Osteocyte (in vitro differentiated cells): ENCODE measurements at regions not wholly inside any gene's neighbourhood (a gene's known extent, or its start where the extent isn't known, plus 50 kb on each side); places are given as distances from the start of the nearest gene placed in this dataset.

Experiments used
- DNase-seq: peaks from one replicate; pipeline ENCODE4 v3.0.0; 2021; ENCODE audit warnings: mixed read lengths; ENCODE audit not compliant: unreplicated experiment; ENCODE audit errors: extremely low spot score
- H3K27ac Mint-ChIP-seq: one replicate; pipeline ENCODE4 v1.8.0; 2021; ENCODE audit warnings: mild to moderate bottlenecking, mixed read lengths; ENCODE audit not compliant: unreplicated experiment
- H3K27me3 Mint-ChIP-seq: one replicate; pipeline ENCODE4 v1.8.0; 2021; ENCODE audit warnings: mixed read lengths; ENCODE audit not compliant: unreplicated experiment
- H3K36me3 Mint-ChIP-seq: one replicate; pipeline ENCODE4 v1.8.0; 2021; ENCODE audit warnings: mixed read lengths; ENCODE audit not compliant: unreplicated experiment
- H3K4me1 Mint-ChIP-seq: one replicate; pipeline ENCODE4 v1.8.0; 2021; ENCODE audit warnings: mixed read lengths; ENCODE audit not compliant: unreplicated experiment
- H3K4me3 Mint-ChIP-seq: one replicate; pipeline ENCODE4 v1.8.0; 2021; ENCODE audit warnings: mild to moderate bottlenecking, moderate library complexity, mixed read lengths; ENCODE audit not compliant: unreplicated experiment
- H3K9me3 Mint-ChIP-seq: one replicate; pipeline ENCODE4 v1.8.0; 2021; ENCODE audit warnings: mixed read lengths; ENCODE audit not compliant: unreplicated experiment
- TF ChIP-seq, protein P1 (sequence below): fragments of 200-600 bp; sonication (generic); IDR thresholded peaks from 2 replicates; pipeline ENCODE4 v1.5.0; 2021; ENCODE audit warnings: antibody characterized with exemption, mild to moderate bottlenecking, moderate library complexity

GRCh38 chr5:124318661-124319060 is 427.8 kb downstream of the ZNF608 start:
- no peaks in the 10 kb centered on the region for H3K27me3 Mint-ChIP-seq
- peaks cover 7% of the 10 kb centered on the region for H3K9me3 Mint-ChIP-seq
- TF ChIP-seq, protein P1, sequence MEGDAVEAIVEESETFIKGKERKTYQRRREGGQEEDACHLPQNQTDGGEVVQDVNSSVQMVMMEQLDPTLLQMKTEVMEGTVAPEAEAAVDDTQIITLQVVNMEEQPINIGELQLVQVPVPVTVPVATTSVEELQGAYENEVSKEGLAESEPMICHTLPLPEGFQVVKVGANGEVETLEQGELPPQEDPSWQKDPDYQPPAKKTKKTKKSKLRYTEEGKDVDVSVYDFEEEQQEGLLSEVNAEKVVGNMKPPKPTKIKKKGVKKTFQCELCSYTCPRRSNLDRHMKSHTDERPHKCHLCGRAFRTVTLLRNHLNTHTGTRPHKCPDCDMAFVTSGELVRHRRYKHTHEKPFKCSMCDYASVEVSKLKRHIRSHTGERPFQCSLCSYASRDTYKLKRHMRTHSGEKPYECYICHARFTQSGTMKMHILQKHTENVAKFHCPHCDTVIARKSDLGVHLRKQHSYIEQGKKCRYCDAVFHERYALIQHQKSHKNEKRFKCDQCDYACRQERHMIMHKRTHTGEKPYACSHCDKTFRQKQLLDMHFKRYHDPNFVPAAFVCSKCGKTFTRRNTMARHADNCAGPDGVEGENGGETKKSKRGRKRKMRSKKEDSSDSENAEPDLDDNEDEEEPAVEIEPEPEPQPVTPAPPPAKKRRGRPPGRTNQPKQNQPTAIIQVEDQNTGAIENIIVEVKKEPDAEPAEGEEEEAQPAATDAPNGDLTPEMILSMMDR: no peak

DNA sequence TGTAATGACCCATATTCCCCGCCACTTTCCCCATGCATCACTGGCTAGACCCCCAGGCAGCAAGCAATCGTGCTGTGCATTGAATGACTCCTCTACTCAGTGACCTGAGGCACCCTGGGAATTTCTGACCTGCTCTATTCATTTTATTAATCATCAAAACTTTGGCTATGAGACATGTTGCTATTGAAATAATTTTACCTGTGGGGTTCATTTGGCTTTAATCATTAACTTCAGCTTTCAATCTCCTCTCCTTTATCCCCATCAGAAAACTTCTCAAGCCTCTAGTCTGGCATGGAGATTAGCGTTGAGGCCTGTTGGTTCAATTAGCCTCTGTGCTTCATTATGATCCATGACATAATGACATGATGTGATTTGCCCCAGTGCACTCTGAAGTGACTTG is 429.0 kb downstream of the ZNF608 start:
- H3K4me3 Mint-ChIP-seq: no peak overlapping the region
- no peaks in the 10 kb centered on the region for H3K36me3 Mint-ChIP-seq
- H3K9me3 Mint-ChIP-seq: peaks cover 7% of the 10 kb centered on the region
- TF ChIP-seq, protein P1: no peak
- H3K4me1 Mint-ChIP-seq: no peaks in the 10 kb centered on the region
- H3K27me3 Mint-ChIP-seq: no peaks in the 10 kb centered on the region
- no peak for DNase-seq
- no peak overlapping the region for H3K27ac Mint-ChIP-seq

More at GRCh38 chr5:124318661-124319060, 427.8 kb downstream of the ZNF608 start:
- H3K4me3 Mint-ChIP-seq: no peak overlapping the region
- H3K4me1 Mint-ChIP-seq: no peaks in the 10 kb centered on the region
- no peak overlapping the region for H3K27ac Mint-ChIP-seq
- no peaks in the 10 kb centered on the region for H3K36me3 Mint-ChIP-seq
- no peak for DNase-seq

DNA sequence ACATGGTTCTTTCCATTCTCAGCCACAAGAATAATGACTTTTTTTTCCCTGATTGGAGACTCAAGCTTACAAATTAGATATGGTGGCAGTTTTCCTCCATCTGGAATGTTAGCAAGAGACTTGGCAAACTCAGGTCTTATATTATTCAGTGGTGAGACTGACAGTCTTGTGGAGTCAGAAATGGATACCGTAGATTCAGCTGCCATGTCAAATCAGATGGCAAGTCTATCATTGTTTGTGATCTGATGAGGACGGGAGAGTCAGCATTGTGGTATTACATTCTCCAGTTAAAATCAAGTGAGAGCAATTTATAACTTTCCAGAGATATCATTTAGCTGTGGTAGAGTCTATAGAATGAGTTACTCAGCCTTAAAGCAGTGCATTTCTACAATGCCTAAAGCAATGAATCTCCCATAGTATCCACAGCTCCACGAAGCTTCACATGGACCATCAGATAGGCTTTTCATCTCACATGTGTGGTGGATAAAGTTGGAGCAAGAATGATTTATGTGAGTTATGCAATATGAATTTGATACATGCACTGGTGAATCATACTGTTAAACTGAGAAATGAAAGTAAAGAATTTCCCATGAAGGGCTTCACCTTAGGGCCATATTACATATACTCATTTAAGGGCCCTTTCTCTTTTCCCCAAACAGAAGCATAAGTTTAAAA is 430.6 kb downstream of the ZNF608 start:
- Mint-ChIP-seq H3K4me1 (no peaks in the 10 kb centered on the region), H3K9me3 (peaks cover 7% of the 10 kb centered on the region), H3K27ac (no peak overlapping the region), H3K27me3 (no peaks in the 10 kb centered on the region), H3K36me3 (no peaks in the 10 kb centered on the region), H3K4me3 (no peak overlapping the region)
- TF ChIP-seq, protein P1: no peak
- no peak for DNase-seq

DNA sequence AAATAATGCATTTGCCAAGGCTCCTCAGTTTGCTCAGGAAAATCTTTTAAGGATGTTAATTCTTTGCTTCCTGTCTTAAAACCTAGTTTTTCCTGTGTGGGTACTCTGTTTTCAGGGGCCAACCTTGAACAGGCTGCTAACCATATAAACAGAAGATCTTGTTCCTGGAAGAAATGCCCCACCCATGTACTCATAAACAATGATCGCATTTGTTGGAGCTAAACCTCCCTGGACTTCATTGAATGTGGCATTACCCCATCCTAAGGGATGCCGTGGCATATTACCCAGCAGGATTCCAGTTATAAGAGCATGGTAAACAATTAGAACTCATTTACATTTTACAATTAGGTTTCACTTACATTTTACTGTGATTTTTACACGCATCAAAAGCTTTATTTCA is 436.0 kb downstream of the ZNF608 start:
- H3K4me1 Mint-ChIP-seq: no peaks in the 10 kb centered on the region
- H3K4me3 Mint-ChIP-seq: no peak overlapping the region
- DNase-seq: no peak
- TF ChIP-seq, protein P1: no peak
- no peak overlapping the region for H3K27ac Mint-ChIP-seq
- H3K27me3 Mint-ChIP-seq: no peaks in the 10 kb centered on the region
- no peaks in the 10 kb centered on the region for H3K36me3 Mint-ChIP-seq
- no peaks in the 10 kb centered on the region for H3K9me3 Mint-ChIP-seq

DNA sequence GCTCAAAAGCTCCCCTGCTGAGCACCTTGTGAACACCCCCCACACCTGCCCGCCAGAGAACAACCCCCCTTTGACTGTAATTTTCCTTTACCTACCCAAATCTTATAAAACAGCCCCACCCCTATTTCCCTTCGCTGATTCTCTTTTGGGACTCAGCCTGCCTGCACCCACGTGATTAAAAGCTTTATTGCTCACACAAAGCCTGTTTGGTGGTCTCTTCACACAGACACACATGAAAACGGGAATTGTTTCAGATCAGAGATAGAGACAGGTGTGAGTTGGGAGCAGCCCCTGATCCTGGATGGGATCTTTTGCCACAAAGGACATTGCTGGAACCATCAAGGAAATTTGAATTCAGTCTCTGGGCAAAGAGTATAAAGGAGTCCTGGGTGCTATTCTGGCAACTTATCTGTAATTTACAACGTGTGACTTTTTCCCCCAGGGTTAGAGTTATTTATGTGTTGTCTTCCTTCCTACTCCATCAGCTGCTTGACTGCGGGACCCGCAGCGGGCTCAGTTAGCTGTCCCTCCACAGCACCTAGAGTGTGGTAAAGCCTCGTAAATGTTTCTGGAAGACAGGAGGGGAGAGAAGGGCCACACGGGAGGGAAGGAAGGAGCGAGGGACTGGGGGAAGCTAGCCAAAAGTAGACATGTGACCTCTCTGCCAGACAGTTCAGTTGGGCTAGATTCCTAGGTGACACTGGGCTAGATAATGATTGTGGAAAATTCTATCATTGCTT is 437.0 kb downstream of the ZNF608 start:
- H3K4me3 Mint-ChIP-seq: no peak overlapping the region
- no peaks in the 10 kb centered on the region for H3K36me3 Mint-ChIP-seq
- H3K27ac Mint-ChIP-seq: no peak overlapping the region
- TF ChIP-seq, protein P1: no peak
- no peaks in the 10 kb centered on the region for H3K9me3 Mint-ChIP-seq
- DNase-seq: no peak
- no peaks in the 10 kb centered on the region for H3K27me3 Mint-ChIP-seq
- no peaks in the 10 kb centered on the region for H3K4me1 Mint-ChIP-seq
